HepG2 (cell line): ENCODE measurements at regions not wholly inside any gene's neighbourhood (a gene's known extent, or its start where the extent isn't known, plus 50 kb on each side); places are given as distances from the start of the nearest gene placed in this dataset.

Source experiments
- ATAC-seq: fragments of 200-7000 bp; cut with Tn5 transposase; 3 replicates; pipeline ENCODE4 v1.9.1; 2020; ENCODE audit warnings: mild to moderate bottlenecking, moderate library complexity
- BruUV-seq: library from RNA; stranded (reverse); fragments of 400-500 nt; replicated peaks from 2 replicates; lab custom pipeline; 2021; lab: Mats Ljungman, UMichigan
- CTCF ChIA-PET: fragments of 300-600 bp; formaldehyde crosslinking; extraction: SDS; loops from one replicate; lab custom pipeline; 2021; ENCODE audit warnings: low total read pairs, inconsistent platforms, low intra/inter-chr PET ratio; lab: Yijun Ruan, JAX
- POLR2A ChIA-PET: fragments of 350-600 bp; sonication (Branson Sonifier 250); formaldehyde crosslinking; loops from one replicate; lab custom pipeline; 2020; ENCODE audit warnings: antibody characterized with exemption, inconsistent platforms; lab: Yijun Ruan, JAX
- DNase-seq: peaks from one replicate; pipeline ENCODE4 v3.0.0-alpha.2; 2015; ENCODE audit warnings: low spot score
- FAIRE-seq: peaks from 3 replicates; lab custom pipeline; 2011; peaks lifted over from hg19 to GRCh38; lab: Jason Lieb, UNC
- H2AFZ ChIP-seq: one replicate; pipeline ENCODE4 v1.6.1; 2011; ENCODE audit warnings: low read length, inconsistent platforms
- H3K27ac ChIP-seq: fragments of 300-600 bp; 3 replicates; pipeline ENCODE4 v1.8.0; 2011; ENCODE audit warnings: mixed run types, mild to moderate bottlenecking, mixed read lengths, low read length, inconsistent platforms; ENCODE audit not compliant: insufficient read depth; ENCODE audit errors: extremely low read length
- H3K27me3 ChIP-seq, 2 experiments: fragments of 200-600 bp in 1 of 2; 2 replicates in 1 of 2; 3 replicates in 1 of 2; pipeline versions ENCODE4 v1.6.0 to v1.8.0; 2011; ENCODE audit warnings: low read length in 2 of 2, mild to moderate bottlenecking in 2 of 2, moderate library complexity in 2 of 2, inconsistent platforms in 1 of 2; ENCODE audit not compliant: insufficient read depth in 2 of 2, control insufficient read depth in 1 of 2
- H3K36me3 ChIP-seq, 2 experiments: fragments of 200-600 bp in 1 of 2; replicated peaks in 1 of 2; 2 replicates in 1 of 2; 3 replicates in 1 of 2; pipeline versions ENCODE4 v1.5.1 to v1.8.0; 2011; ENCODE audit warnings: low read length in 2 of 2, inconsistent platforms in 1 of 2; ENCODE audit not compliant: insufficient read depth in 2 of 2, control insufficient read depth in 1 of 2
- H3K4me1 ChIP-seq: 2 replicates; pipeline ENCODE4 v1.5.1; 2012; ENCODE audit warnings: low read length, inconsistent platforms; ENCODE audit not compliant: insufficient read depth
- H3K4me2 ChIP-seq: 2 replicates; pipeline ENCODE4 v1.6.0; 2011; ENCODE audit warnings: low read depth, low read length, inconsistent platforms
- H3K4me3 ChIP-seq, 3 experiments: fragments of 200-600 bp in 1 of 3; sonication (generic), shearing (Covaris generic) in 1 of 3; replicated peaks in 1 of 3; 2 replicates each; pipeline ENCODE4 v1.5.1; 2011 to 2016; ENCODE audit warnings: low read length in 3 of 3, inconsistent platforms in 2 of 3, low read depth in 2 of 3, mild to moderate bottlenecking in 2 of 3, control low read depth in 1 of 3, mixed read lengths in 1 of 3; ENCODE audit not compliant: insufficient read depth in 1 of 3
- H3K79me2 ChIP-seq: one replicate; pipeline ENCODE4 v1.6.1; 2011; ENCODE audit warnings: low read length, inconsistent platforms; ENCODE audit not compliant: insufficient read depth
- H3K9ac ChIP-seq: 2 replicates; pipeline ENCODE4 v1.6.0; 2011; ENCODE audit warnings: mild to moderate bottlenecking, low read depth, low read length, inconsistent platforms; ENCODE audit not compliant: insufficient read depth
- H3K9me3 ChIP-seq: 2 replicates; pipeline ENCODE4 v1.5.1; 2012; ENCODE audit warnings: mild to moderate bottlenecking, low read length
- H4K20me1 ChIP-seq: 2 replicates; pipeline ENCODE4 v1.6.0; 2011; ENCODE audit warnings: inconsistent platforms, mild to moderate bottlenecking, low read length, moderate library complexity; ENCODE audit not compliant: insufficient read depth
- GPN1 ChIP-seq: sonication (generic); formaldehyde crosslinking; IDR thresholded peaks from 2 replicates; pipeline ENCODE4 v1.5.1; 2020; ENCODE audit warnings: missing genetic modification reagents, borderline replicate concordance
- HNF1A ChIP-seq, 2 experiments: sonication (generic) in 1 of 2; formaldehyde crosslinking in 1 of 2; IDR thresholded peaks; 2 replicates each; pipeline versions ENCODE4 v1.4.0 to v1.6.1; 2016 to 2020; ENCODE audit warnings: borderline replicate concordance in 1 of 2, low read depth in 1 of 2, mild to moderate bottlenecking in 1 of 2, missing genetic modification reagents in 1 of 2
- MAX ChIP-seq: IDR thresholded peaks from 2 replicates; pipeline ENCODE4 v1.6.1; 2012; ENCODE audit warnings: inconsistent platforms
- REPIN1 ChIP-seq: sonication (generic); formaldehyde crosslinking; IDR thresholded peaks from 2 replicates; pipeline ENCODE4 v1.8.0; 2022; ENCODE audit warnings: missing genetic modification reagents, low read depth, mild to moderate bottlenecking, borderline replicate concordance
- SNAPC4 ChIP-seq: sonication (generic); formaldehyde crosslinking; IDR thresholded peaks from 2 replicates; pipeline ENCODE4 v1.4.0; 2020; ENCODE audit warnings: mild to moderate bottlenecking, missing genetic modification reagents
- ZBTB33 ChIP-seq: sonication (generic); formaldehyde crosslinking; IDR thresholded peaks from 2 replicates; pipeline ENCODE4 v1.4.0; 2020; ENCODE audit warnings: missing genetic modification reagents
- ZNF598 ChIP-seq: sonication (generic); formaldehyde crosslinking; IDR thresholded peaks from 2 replicates; pipeline ENCODE4 v1.5.1; 2020; ENCODE audit warnings: mild to moderate bottlenecking, missing genetic modification reagents, borderline replicate concordance
- ZNF775 ChIP-seq: sonication (generic); formaldehyde crosslinking; IDR thresholded peaks from 2 replicates; pipeline ENCODE4 v1.4.0; 2020; ENCODE audit warnings: missing genetic modification reagents, mild to moderate bottlenecking, moderate library complexity, borderline replicate concordance
- ZSCAN9 ChIP-seq: IDR thresholded peaks from 2 replicates; pipeline ENCODE4 v1.6.1; 2016; ENCODE audit warnings: borderline replicate concordance
- WGBS: methylation state at CpG from one replicate; pipeline ENCODE4 v1.1.6; 2017; ENCODE audit warnings: low lambda C conversion rate; 5-methylcytosine and 5-hydroxymethylcytosine counted together
- in situ Hi-C: cut with HindIII; loops from 2 replicates; pipeline ENCODE4 v1.10.0; 2017; ENCODE audit warnings: low pct_unique_long_range_greater_than_20kb; ENCODE audit not compliant: extremely low pct_ligation_motif_present
- intact Hi-C: fragments of 100-400 bp; cut with micrococcal nuclease; formaldehyde crosslinking; loops from one replicate; pipeline ENCODE4 v1.10.0; 2022; ENCODE audit not compliant: unreplicated experiment

- Histone ChIP-seq H3K4me2 (no peak overlapping the region), H3K27me3 (no peaks in the 10 kb centered on the region), H3K27ac (no peak overlapping the region), H2AFZ (no peak overlapping the region), H3K9ac (no peak overlapping the region), H4K20me1 (no peaks in the 10 kb centered on the region), H3K4me1 (no peaks in the 10 kb centered on the region), H3K4me3 (no peak overlapping the region), H3K36me3 (no peaks in the 10 kb centered on the region), H3K9me3 (no peaks in the 10 kb centered on the region), H3K79me2 (no peaks in the 10 kb centered on the region)
- no peak for FAIRE-seq
- no peak for DNase-seq
- intact Hi-C loops = loop anchor here (10.0 kb wide), 1 partner anchor 152 kb away; no protein-coding TSS in a partner anchor
- no peak for ATAC-seq
- WGBS = 20% methylated on average over 6 of the region's 6 CpGs
- ChIA-PET CTCF (no interaction called here), POLR2A (no interaction called here)
- no TSS peak for BruUV-seq
- in situ Hi-C loops = no loop called here
- TF ChIP-seq ZNF775 (CRISPR knock-in tag) (no peak), ZNF598 (CRISPR knock-in tag) (no peak), GPN1 (CRISPR knock-in tag) (no peak), MAX (no peak), SNAPC4 (CRISPR knock-in tag) (no peak), REPIN1 (no peak), ZSCAN9 (CRISPR knock-in tag) (no peak), HNF1A (IDR thresholded peaks at IDR 0.05; ENCODE audit: low read depth) (no peak), HNF1A (CRISPR knock-in tag; IDR thresholded peaks at IDR 0.05; ENCODE audit: borderline replicate concordance) (no peak), ZBTB33 (CRISPR knock-in tag) (no peak)
Observed at GRCh38 chr14:81716953-81717352, 183.3 kb upstream of the SEL1L start.
